Fibroblast of mammary gland (primary cell): ENCODE measurements at regions not wholly inside any gene's neighbourhood (a gene's known extent, or its start where the extent isn't known, plus 50 kb on each side); places are given as distances from the start of the nearest gene placed in this dataset.
"Not testable (repeated sequence)": the region's sequence is repeated elsewhere in the genome, so short reads cannot be mapped to it uniquely, and the experiment has no call there.

Source experiments
- DNase-seq: peaks from one replicate; pipeline ENCODE4 v3.0.0-alpha.2; 2010; ENCODE audit warnings: low read depth
- H3K4me3 ChIP-seq: 2 replicates; pipeline ENCODE4 v1.5.1; 2011; ENCODE audit warnings: low read depth, mild to moderate bottlenecking, low read length, moderate library complexity; ENCODE audit not compliant: control insufficient read depth
- CTCF ChIP-seq: conservative IDR thresholded peaks from 2 replicates; pipeline ENCODE4 v1.5.1; 2011; ENCODE audit warnings: low read depth, low read length, inconsistent platforms; ENCODE audit not compliant: control insufficient read depth, insufficient read depth

- TF ChIP-seq CTCF, result no peak
- no peak overlapping the region for H3K4me3 ChIP-seq
- DNase-seq, result no peak
Observed at GRCh38 chr13:28607187-28607955, 51.6 kb upstream of the POMP start.

- H3K4me3 ChIP-seq, result no peak overlapping the region
- DNase-seq, result no peak
- TF ChIP-seq CTCF, result no peak
Observed at GRCh38 chr13:28606466-28606865, 52.5 kb upstream of the POMP start.

- not testable (repeated sequence) for H3K4me3 ChIP-seq, DNase-seq
Observed at GRCh38 chr13:28605147-28605546, 53.8 kb upstream of the POMP start.

GRCh38 chr13:28603043-28603664 is 55.8 kb upstream of the POMP start:
- no peak overlapping the region for H3K4me3 ChIP-seq
- no peak for TF ChIP-seq CTCF
- no peak for DNase-seq

- DNase-seq, result no peak
- TF ChIP-seq CTCF, result no peak
- no peak overlapping the region for H3K4me3 ChIP-seq
Observed at GRCh38 chr13:28602580-28602979, 56.4 kb upstream of the POMP start.

GRCh38 chr13:28601581-28601980 is 57.3 kb upstream of the POMP start:
- H3K4me3 ChIP-seq, result no peak overlapping the region
- no peak for TF ChIP-seq CTCF
- no peak for DNase-seq

GRCh38 chr13:28597641-28598040 is 61.3 kb upstream of the POMP start:
- TF ChIP-seq CTCF, result no peak
- peak; percentile 86 for DNase-seq
- no peak overlapping the region for H3K4me3 ChIP-seq
